ENCODE measurements at regions not wholly inside any gene's neighbourhood (a gene's known extent, or its start where the extent isn't known, plus 50 kb on each side); places are given as distances from the start of the nearest gene placed in this dataset.

GRCh38 chr3:154549391-154549790, 119.4 kb upstream of the GPR149 start:
- no peak overlapping the region for H3K27ac ChIP-seq
- H3K79me2 ChIP-seq (ENCODE audit: low read depth), result no peaks in the 10 kb centered on the region
- no peak overlapping the region for H3K4me3 ChIP-seq
- ChIA-PET POLR2A (ENCODE audit: unreplicated experiment) (no interaction called here), CTCF (no interaction called here)
- H3K9me2 ChIP-seq (ENCODE audit: insufficient read depth), result no peaks in the 10 kb centered on the region
- DNase-seq, result no peak
- H3K9me3 ChIP-seq (ENCODE audit: insufficient read depth, low read depth), result no peaks in the 10 kb centered on the region; the same call in 1 of the 2 replicates
- H4K20me1 ChIP-seq (ENCODE audit: insufficient read depth), result no peaks in the 10 kb centered on the region
- TF ChIP-seq CTCF (conservative IDR thresholded peaks at IDR 0.05), result no peak
- TF ChIP-seq EZH2 (IDR thresholded peaks at IDR 0.05; ENCODE audit: low read depth), result no peak
- no peak overlapping the region for H2AFZ ChIP-seq
- BruUV-seq (replicated peaks), result no TSS peak
- no peak overlapping the region for H3K4me2 ChIP-seq
- intact Hi-C loops (cut with micrococcal nuclease; ENCODE audit: unreplicated experiment), result loop anchor here (10.0 kb wide), 1 partner anchor 215 kb away; no protein-coding TSS in a partner anchor
- no peaks in the 10 kb centered on the region for H3K27me3 ChIP-seq (ENCODE audit: insufficient read depth, low read depth)
- no peaks in the 10 kb centered on the region for H3K4me1 ChIP-seq (replicated peaks; ENCODE audit: insufficient read depth)
- H3F3A ChIP-seq (ENCODE audit: insufficient read depth, low read depth), result no peaks in the 10 kb centered on the region
- H3K36me3 ChIP-seq (ENCODE audit: low read depth), result no peaks in the 10 kb centered on the region

GRCh38 chr3:154548341-154548740, 118.4 kb upstream of the GPR149 start:
- H3K4me2 ChIP-seq, result no peak overlapping the region
- H3K9me3 ChIP-seq (ENCODE audit: insufficient read depth, low read depth), result no peaks in the 10 kb centered on the region; the same call in 1 of the 2 replicates
- intact Hi-C loops (cut with micrococcal nuclease; ENCODE audit: unreplicated experiment), result loop anchor here (10.0 kb wide), 1 partner anchor 214 kb away; no protein-coding TSS in a partner anchor
- no peak for DNase-seq
- H3K9me2 ChIP-seq (ENCODE audit: insufficient read depth), result no peaks in the 10 kb centered on the region
- H3K36me3 ChIP-seq (ENCODE audit: low read depth), result no peaks in the 10 kb centered on the region
- ChIA-PET CTCF (no interaction called here), POLR2A (ENCODE audit: unreplicated experiment) (no interaction called here)
- TF ChIP-seq CTCF (conservative IDR thresholded peaks at IDR 0.05) (no peak), EZH2 (IDR thresholded peaks at IDR 0.05; ENCODE audit: low read depth) (no peak)
- H3K79me2 ChIP-seq (ENCODE audit: low read depth), result no peaks in the 10 kb centered on the region
- no peaks in the 10 kb centered on the region for H3K4me1 ChIP-seq (replicated peaks; ENCODE audit: insufficient read depth)
- no peaks in the 10 kb centered on the region for H4K20me1 ChIP-seq (ENCODE audit: insufficient read depth)
- no peaks in the 10 kb centered on the region for H3K27me3 ChIP-seq (ENCODE audit: insufficient read depth, low read depth)
- H3K27ac ChIP-seq, result no peak overlapping the region
- H3K4me3 ChIP-seq, result no peak overlapping the region
- no peak overlapping the region for H2AFZ ChIP-seq
- BruUV-seq (replicated peaks), result no TSS peak
- H3F3A ChIP-seq (ENCODE audit: insufficient read depth, low read depth), result no peaks in the 10 kb centered on the region

GRCh38 chr3:154542837-154543236, 112.8 kb upstream of the GPR149 start:
- Histone ChIP-seq H3K4me2 (no peak overlapping the region), H3F3A (ENCODE audit: insufficient read depth, low read depth) (no peaks in the 10 kb centered on the region), H3K4me3 (no peak overlapping the region), H3K27ac (no peak overlapping the region), H3K9me2 (ENCODE audit: insufficient read depth) (no peaks in the 10 kb centered on the region), H3K36me3 (ENCODE audit: low read depth) (no peaks in the 10 kb centered on the region), H3K9me3 (ENCODE audit: insufficient read depth, low read depth) (no peaks in the 10 kb centered on the region; the same call in 1 of the 2 replicates), H4K20me1 (ENCODE audit: insufficient read depth) (no peaks in the 10 kb centered on the region), H2AFZ (no peak overlapping the region), H3K27me3 (ENCODE audit: insufficient read depth, low read depth) (no peaks in the 10 kb centered on the region), H3K4me1 (replicated peaks; ENCODE audit: insufficient read depth) (no peaks in the 10 kb centered on the region), H3K79me2 (ENCODE audit: low read depth) (no peaks in the 10 kb centered on the region)
- BruUV-seq (replicated peaks), result no TSS peak
- ChIA-PET POLR2A (ENCODE audit: unreplicated experiment) (no interaction called here), CTCF (no interaction called here)
- intact Hi-C loops (cut with micrococcal nuclease; ENCODE audit: unreplicated experiment), result loop anchor here (10.0 kb wide), 1 partner anchor 208 kb away; no protein-coding TSS in a partner anchor
- TF ChIP-seq CTCF (conservative IDR thresholded peaks at IDR 0.05) (no peak), EZH2 (IDR thresholded peaks at IDR 0.05; ENCODE audit: low read depth) (no peak)
- no peak for DNase-seq

Data from PC-9 (cell line).